Endothelial cell of umbilical vein (primary cell): ENCODE measurements at regions not wholly inside any gene's neighbourhood (a gene's known extent, or its start where the extent isn't known, plus 50 kb on each side); places are given as distances from the start of the nearest gene placed in this dataset.

Source experiments
- BruUV-seq: library from RNA; stranded (reverse); fragments of 400-500 nt; replicated peaks from 2 replicates; lab custom pipeline; 2021; lab: Mats Ljungman, UMichigan
- CTCF ChIA-PET: fragments of 300-600, 350-600 bp; sonication (Branson Sonifier 250); formaldehyde crosslinking; loops from one replicate; lab custom pipeline; 2021; ENCODE audit warnings: antibody characterized with exemption, inconsistent platforms; lab: Charles Lee
- POLR2A ChIA-PET: fragments of 300-600, 350-600 bp; sonication (Branson Sonifier 250); formaldehyde crosslinking; loops from one replicate; lab custom pipeline; 2021; ENCODE audit warnings: antibody characterized with exemption, inconsistent platforms; lab: Charles Lee
- DNase-seq: peaks from one replicate; pipeline ENCODE4 v3.0.0-alpha.2; 2011; ENCODE audit warnings: low read depth, low spot score
- FAIRE-seq: peaks from 2 replicates; lab custom pipeline; 2011; peaks lifted over from hg19 to GRCh38; lab: Jason Lieb, UNC
- H2AFZ ChIP-seq: 2 replicates; pipeline ENCODE4 v1.6.0; 2012; ENCODE audit warnings: low read depth, low read length, control low read depth, inconsistent platforms
- H3K27ac ChIP-seq: 2 replicates; pipeline ENCODE4 v1.5.1; 2011; ENCODE audit warnings: low read depth, mild to moderate bottlenecking, control low read depth, low read length, moderate library complexity; ENCODE audit not compliant: insufficient read depth
- H3K27me3 ChIP-seq, 2 experiments: 2 replicates each; pipeline versions ENCODE4 v1.6.0 to v1.6.1; 2011; ENCODE audit warnings: low read length in 2 of 2, mixed read lengths in 1 of 2; ENCODE audit not compliant: control insufficient read depth in 2 of 2, insufficient read depth in 2 of 2
- H3K36me3 ChIP-seq, 2 experiments: 2 replicates in 1 of 2; 3 replicates in 1 of 2; pipeline ENCODE4 v1.5.1; 2011; ENCODE audit warnings: low read length in 2 of 2, mild to moderate bottlenecking in 1 of 2, moderate library complexity in 1 of 2; ENCODE audit not compliant: control insufficient read depth in 2 of 2, insufficient read depth in 2 of 2; ENCODE audit errors: extremely low read depth in 1 of 2
- H3K4me1 ChIP-seq: 3 replicates; pipeline ENCODE4 v1.5.1; 2011; ENCODE audit warnings: mild to moderate bottlenecking, low read length; ENCODE audit not compliant: control insufficient read depth, insufficient read depth; ENCODE audit errors: extremely low read depth
- H3K4me2 ChIP-seq: 2 replicates; pipeline ENCODE4 v1.6.1; 2011; ENCODE audit warnings: low read length, control low read depth, mixed read lengths; ENCODE audit not compliant: insufficient read depth
- H3K4me3 ChIP-seq, 3 experiments: fragments of 200-600 bp in 1 of 3; sonication (generic), shearing (Covaris generic) in 1 of 3; replicated peaks in 1 of 3; 2 replicates each; pipeline ENCODE4 v1.5.1; 2011 to 2016; ENCODE audit warnings: control low read depth in 3 of 3, low read length in 3 of 3, mild to moderate bottlenecking in 2 of 3, inconsistent platforms in 1 of 3, low read depth in 1 of 3, moderate library complexity in 1 of 3; ENCODE audit not compliant: insufficient read depth in 1 of 3
- H3K79me2 ChIP-seq: 2 replicates; pipeline ENCODE4 v1.6.0; 2012; ENCODE audit warnings: low read length, inconsistent platforms; ENCODE audit not compliant: control insufficient read depth, insufficient read depth
- H3K9ac ChIP-seq: replicated peaks from 2 replicates; pipeline ENCODE3; 2011; ENCODE audit warnings: low read length, control low read depth; ENCODE audit not compliant: insufficient read depth; ENCODE audit errors: extremely low read depth
- H3K9me1 ChIP-seq: replicated peaks from 3 replicates; pipeline ENCODE4 v1.6.0; 2011; ENCODE audit warnings: mild to moderate bottlenecking, low read length; ENCODE audit not compliant: control insufficient read depth, insufficient read depth; ENCODE audit errors: extremely low read depth
- H3K9me3 ChIP-seq: replicated peaks from 2 replicates; pipeline ENCODE4 v1.5.1; 2012; ENCODE audit warnings: low read length, inconsistent platforms; ENCODE audit not compliant: control insufficient read depth, insufficient read depth
- H4K20me1 ChIP-seq: replicated peaks from 2 replicates; pipeline ENCODE3; 2011; ENCODE audit warnings: mild to moderate bottlenecking, low read length; ENCODE audit not compliant: control insufficient read depth, insufficient read depth; ENCODE audit errors: extremely low read depth
- EZH2 ChIP-seq: IDR thresholded peaks from 2 replicates; pipeline ENCODE4 v1.6.1; 2012; ENCODE audit warnings: borderline replicate concordance, low read depth, mild to moderate bottlenecking, moderate library complexity, low read length, inconsistent platforms; ENCODE audit not compliant: severe bottlenecking
- FOS ChIP-seq: IDR thresholded peaks from 2 replicates; pipeline ENCODE4 v1.6.1; 2011; ENCODE audit warnings: mild to moderate bottlenecking, low read length, moderate library complexity, borderline replicate concordance; ENCODE audit not compliant: insufficient read depth
- GATA2 ChIP-seq: IDR thresholded peaks from 2 replicates; pipeline ENCODE4 v1.7.0; 2011; ENCODE audit warnings: low read depth, mild to moderate bottlenecking, moderate library complexity, mixed read lengths, low read length; ENCODE audit not compliant: insufficient read length, insufficient read depth
- JUN ChIP-seq: IDR thresholded peaks from 2 replicates; pipeline ENCODE4 v1.6.1; 2011; ENCODE audit warnings: borderline replicate concordance, low read depth; ENCODE audit not compliant: insufficient read length, insufficient read depth
- MYC ChIP-seq: IDR thresholded peaks from one replicate; pipeline ENCODE4 v1.6.1; 2011; ENCODE audit warnings: mild to moderate bottlenecking, low read depth, low read length
- POLR2A ChIP-seq: IDR thresholded peaks from 2 replicates; pipeline ENCODE4 v1.6.1; 2012; ENCODE audit warnings: low read depth, mild to moderate bottlenecking, control low read depth, low read length
- POLR2AphosphoS5 ChIP-seq: IDR thresholded peaks from 2 replicates; pipeline ENCODE4 v1.6.1; 2012; ENCODE audit warnings: low read depth, mild to moderate bottlenecking, control low read depth, low read length, moderate library complexity; ENCODE audit not compliant: insufficient read depth
- dilution Hi-C: fragments of 300-500 bp; cut with MboI; formaldehyde crosslinking; loops from one replicate; pipeline ENCODE4 v1.15.0; 2019; ENCODE audit warnings: low sequenced_read_pairs; ENCODE audit not compliant: extremely low pct_ligation_motif_present
- intact Hi-C: fragments of 100-400 bp; cut with micrococcal nuclease; formaldehyde crosslinking; loops from one replicate; pipeline ENCODE4 v1.10.0; 2022
- TF ChIP-seq, protein P1 (sequence below), 2 donors: IDR thresholded peaks; 1 replicate in 1 of 2; 2 replicates in 1 of 2; pipeline ENCODE4 v1.5.1; 2011; ENCODE audit warnings: low read length in 2 of 2, mild to moderate bottlenecking in 2 of 2, moderate library complexity in 2 of 2, control low read depth in 1 of 2, inconsistent platforms in 1 of 2, low read depth in 1 of 2; ENCODE audit not compliant: insufficient read depth in 1 of 2; ENCODE audit errors: extremely low read depth in 1 of 2
- TF ChIP-seq, protein P2 (sequence below): IDR thresholded peaks from 2 replicates; pipeline ENCODE4 v1.6.1; 2011; ENCODE audit not compliant: insufficient read depth, insufficient read length

- H2AFZ ChIP-seq, result no peak overlapping the region
- H3K27ac ChIP-seq, result no peak overlapping the region
- H4K20me1 ChIP-seq, result no peaks in the 10 kb centered on the region
- H3K9ac ChIP-seq, result no peak overlapping the region
- no peaks in the 10 kb centered on the region for H3K9me3 ChIP-seq
- H3K79me2 ChIP-seq, result no peaks in the 10 kb centered on the region
- peaks cover 6% of the 10 kb centered on the region for H3K4me1 ChIP-seq
- intact Hi-C loops (loop anchor here (5.0 kb wide), 1 partner anchor 480 kb away; no protein-coding TSS in a partner anchor), dilution Hi-C loops (no loop called here)
- no peaks in the 10 kb centered on the region for H3K36me3 ChIP-seq
- H3K4me2 ChIP-seq, result no peak overlapping the region
- TF ChIP-seq JUN, result no peak
- TF ChIP-seq EZH2, result no peak
- TF ChIP-seq MYC, result no peak
- TF ChIP-seq POLR2A, result no peak
- no peak for TF ChIP-seq FOS
- TF ChIP-seq, protein P1, sequence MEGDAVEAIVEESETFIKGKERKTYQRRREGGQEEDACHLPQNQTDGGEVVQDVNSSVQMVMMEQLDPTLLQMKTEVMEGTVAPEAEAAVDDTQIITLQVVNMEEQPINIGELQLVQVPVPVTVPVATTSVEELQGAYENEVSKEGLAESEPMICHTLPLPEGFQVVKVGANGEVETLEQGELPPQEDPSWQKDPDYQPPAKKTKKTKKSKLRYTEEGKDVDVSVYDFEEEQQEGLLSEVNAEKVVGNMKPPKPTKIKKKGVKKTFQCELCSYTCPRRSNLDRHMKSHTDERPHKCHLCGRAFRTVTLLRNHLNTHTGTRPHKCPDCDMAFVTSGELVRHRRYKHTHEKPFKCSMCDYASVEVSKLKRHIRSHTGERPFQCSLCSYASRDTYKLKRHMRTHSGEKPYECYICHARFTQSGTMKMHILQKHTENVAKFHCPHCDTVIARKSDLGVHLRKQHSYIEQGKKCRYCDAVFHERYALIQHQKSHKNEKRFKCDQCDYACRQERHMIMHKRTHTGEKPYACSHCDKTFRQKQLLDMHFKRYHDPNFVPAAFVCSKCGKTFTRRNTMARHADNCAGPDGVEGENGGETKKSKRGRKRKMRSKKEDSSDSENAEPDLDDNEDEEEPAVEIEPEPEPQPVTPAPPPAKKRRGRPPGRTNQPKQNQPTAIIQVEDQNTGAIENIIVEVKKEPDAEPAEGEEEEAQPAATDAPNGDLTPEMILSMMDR (IDR thresholded peaks at IDR 0.05; ENCODE audit: extremely low read depth in 1 of 2, insufficient read depth in 1 of 2, low read depth in 1 of 2, low read length in 2 of 2), result no peak
- no peak for TF ChIP-seq GATA2
- TF ChIP-seq POLR2AphosphoS5, result no peak
- TF ChIP-seq, protein P2, sequence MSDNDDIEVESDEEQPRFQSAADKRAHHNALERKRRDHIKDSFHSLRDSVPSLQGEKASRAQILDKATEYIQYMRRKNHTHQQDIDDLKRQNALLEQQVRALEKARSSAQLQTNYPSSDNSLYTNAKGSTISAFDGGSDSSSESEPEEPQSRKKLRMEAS, result no peak
- POLR2A ChIA-PET, result interaction anchor here (0.7 kb wide), 1 partner anchor 385 kb away, joined by 6 read pairs; no protein-coding TSS in a partner anchor
- DNase-seq (no peak), FAIRE-seq (no peak)
- no TSS peak for BruUV-seq
- CTCF ChIA-PET, result interaction anchor here (1.1 kb wide), 1 partner anchor 44 kb away, joined by 3 read pairs; no protein-coding TSS in a partner anchor
- no peaks in the 10 kb centered on the region for H3K27me3 ChIP-seq
- no peaks in the 10 kb centered on the region for H3K9me1 ChIP-seq
- no peak overlapping the region for H3K4me3 ChIP-seq
Measured at GRCh38 chr21:17432732-17433057, 80.1 kb upstream of the CXADR start.
